ENCODE measurements at regions not wholly inside any gene's neighbourhood (a gene's known extent, or its start where the extent isn't known, plus 50 kb on each side); places are given as distances from the start of the nearest gene placed in this dataset.

GRCh38 chr15:62986948-62987347 is 55.6 kb upstream of the TPM1 start:
- Mint-ChIP-seq H3K27ac (no peak overlapping the region), H3K9me3 (no peaks in the 10 kb centered on the region)

DNA sequence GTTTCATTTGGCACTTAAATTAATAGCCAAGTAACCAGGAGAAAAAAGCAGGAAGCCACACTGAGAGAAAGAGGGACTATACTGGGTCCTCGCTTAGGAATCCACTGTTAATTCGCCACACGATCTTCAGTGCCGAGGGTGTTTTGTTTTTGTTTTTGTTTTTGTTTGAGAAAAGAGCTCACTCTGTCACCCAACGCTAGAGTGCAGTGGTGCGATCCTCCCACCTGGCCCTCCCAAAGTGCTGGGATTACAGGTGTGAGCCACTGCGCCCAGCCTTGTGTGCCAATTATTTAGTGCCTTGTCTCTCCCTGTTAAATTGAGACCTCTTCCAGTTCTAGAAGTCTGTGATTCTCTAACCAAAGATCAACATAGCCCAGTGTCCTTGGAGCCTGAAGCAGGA is 53.8 kb upstream of the TPM1 start:
- ATAC-seq (no peak), DNase-seq (ENCODE audit: low spot score in 2 of 2) (no peak)
- no peak overlapping the region for H3K27ac Mint-ChIP-seq
- no peaks in the 10 kb centered on the region for H3K36me3 Mint-ChIP-seq
- no peaks in the 10 kb centered on the region for H3K9me3 Mint-ChIP-seq

More at GRCh38 chr15:62986948-62987347, 55.6 kb upstream of the TPM1 start:
- no peak for ATAC-seq
- DNase-seq (ENCODE audit: low spot score in 2 of 2) = no peak
- no peaks in the 10 kb centered on the region for H3K36me3 Mint-ChIP-seq

DNA sequence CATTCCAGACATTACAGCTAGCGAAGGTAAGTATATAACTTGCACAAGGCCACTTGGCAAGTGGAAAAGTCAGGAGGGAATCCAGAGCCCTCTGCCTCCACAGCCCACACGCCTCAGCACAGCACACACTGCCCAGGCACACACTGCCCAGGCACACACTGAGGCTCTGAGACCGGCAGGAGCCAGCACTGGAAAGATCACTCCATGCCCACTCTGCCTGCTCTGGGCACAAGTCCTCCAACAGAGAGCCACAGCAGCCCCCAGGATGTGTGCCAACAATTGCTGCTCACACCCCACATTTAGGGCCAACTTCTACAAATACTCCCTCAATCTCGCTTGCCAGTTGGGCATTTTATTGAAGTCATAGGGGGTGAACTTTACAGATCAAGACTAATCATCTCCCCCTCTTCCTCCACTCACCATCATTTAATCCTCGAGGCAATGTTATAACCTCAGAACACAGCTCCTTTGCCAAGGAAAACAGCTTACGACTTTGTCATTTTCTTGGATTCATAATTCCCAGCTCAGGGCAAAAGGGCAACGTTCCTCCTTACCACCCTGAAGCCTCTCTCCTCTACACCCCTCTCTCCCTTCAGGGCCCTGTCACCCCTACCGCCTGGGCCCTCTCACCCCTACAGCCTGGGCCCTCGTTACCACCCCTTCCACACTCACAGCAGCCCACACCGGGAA is 53.0 kb upstream of the TPM1 start:
- DNase-seq (ENCODE audit: low spot score in 2 of 2) (no peak), ATAC-seq (no peak)
- Mint-ChIP-seq H3K36me3 (no peaks in the 10 kb centered on the region), H3K27ac (no peak overlapping the region), H3K9me3 (no peaks in the 10 kb centered on the region)

- ATAC-seq (no peak), DNase-seq (ENCODE audit: low spot score in 2 of 2) (no peak)
- H3K36me3 Mint-ChIP-seq = no peaks in the 10 kb centered on the region
- H3K27ac Mint-ChIP-seq = no peak overlapping the region
- no peaks in the 10 kb centered on the region for H3K9me3 Mint-ChIP-seq
Observed at GRCh38 chr15:62991698-62992097, 50.8 kb upstream of the TPM1 start.

DNA sequence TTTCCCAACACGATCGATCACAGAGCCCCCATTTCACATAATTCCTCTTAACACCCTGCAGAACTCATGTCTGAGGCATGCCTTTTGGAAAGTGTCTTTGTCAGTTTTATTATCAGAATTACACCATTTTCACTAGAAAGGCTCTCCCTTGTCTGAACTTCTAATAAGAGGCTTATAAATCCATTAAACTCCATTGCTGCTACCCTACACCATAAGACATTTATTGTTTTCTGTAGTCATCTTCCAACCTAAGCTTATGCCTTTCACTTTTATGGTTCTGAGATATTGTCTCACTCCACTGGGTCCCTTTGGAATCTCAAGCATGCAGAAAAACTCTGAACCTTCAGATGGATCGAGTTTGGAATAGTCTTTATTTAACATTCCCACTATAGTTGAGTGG is 50.2 kb upstream of the TPM1 start:
- no peak overlapping the region for H3K27ac Mint-ChIP-seq
- H3K36me3 Mint-ChIP-seq = no peaks in the 10 kb centered on the region
- no peaks in the 10 kb centered on the region for H3K9me3 Mint-ChIP-seq
- ATAC-seq (no peak), DNase-seq (ENCODE audit: low spot score in 2 of 2) (no peak)
